Ovary (tissue), 3 donors: ENCODE measurements at regions not wholly inside any gene's neighbourhood (a gene's known extent, or its start where the extent isn't known, plus 50 kb on each side); places are given as distances from the start of the nearest gene placed in this dataset.
"Not testable (repeated sequence)": the region's sequence is repeated elsewhere in the genome, so short reads cannot be mapped to it uniquely, and the experiment has no call there.

Experiments
- CTCF ChIP-seq, 3 donors: fragments of 450-650 bp in 2 of 3; fragments of 200-600 bp in 1 of 3; IDR thresholded peaks; one replicate each; pipeline versions ENCODE4 v1.5.1 to v1.8.0; 2016 to 2022; ENCODE audit warnings: antibody characterized with exemption in 3 of 3, mild to moderate bottlenecking in 1 of 3
- POLR2A ChIP-seq: fragments of 450-650 bp; IDR thresholded peaks from one replicate; pipeline ENCODE4 v1.6.1; 2017; ENCODE audit warnings: antibody characterized with exemption, mild to moderate bottlenecking, moderate library complexity
- donor health status: DM: no; HTN: no; CAD: no.

- TF ChIP-seq POLR2A; CTCF (IDR thresholded peaks at IDR 0.05): not testable (repeated sequence)
These were observed 114.8 kb upstream of the GNAI1 start for GRCh38 chr7:80019809-80020207.
